ENCODE measurements at regions not wholly inside any gene's neighbourhood (a gene's known extent, or its start where the extent isn't known, plus 50 kb on each side); places are given as distances from the start of the nearest gene placed in this dataset.

DNA sequence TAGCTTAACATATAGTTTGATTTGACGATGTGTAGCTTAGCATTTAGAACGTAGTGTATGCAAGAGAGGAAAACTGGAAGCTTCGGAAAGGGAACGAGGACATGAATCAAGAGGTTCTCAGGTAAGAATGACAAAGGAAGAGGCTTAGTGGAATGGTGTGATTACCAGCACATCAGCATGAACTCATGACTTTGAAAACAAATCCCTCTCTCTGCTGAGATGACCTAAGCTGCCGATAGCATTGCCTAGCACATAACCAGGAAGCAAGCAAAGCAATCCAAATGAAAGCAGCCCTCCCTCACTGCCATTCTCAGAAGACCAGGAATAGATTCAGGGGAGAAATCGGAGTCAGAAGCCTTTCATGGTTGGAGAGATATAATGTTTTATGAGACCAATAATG is 51.3 kb upstream of the CCL1 start:
- DNase-seq: peak in 1 of 3 experiments; percentile 73

DNA sequence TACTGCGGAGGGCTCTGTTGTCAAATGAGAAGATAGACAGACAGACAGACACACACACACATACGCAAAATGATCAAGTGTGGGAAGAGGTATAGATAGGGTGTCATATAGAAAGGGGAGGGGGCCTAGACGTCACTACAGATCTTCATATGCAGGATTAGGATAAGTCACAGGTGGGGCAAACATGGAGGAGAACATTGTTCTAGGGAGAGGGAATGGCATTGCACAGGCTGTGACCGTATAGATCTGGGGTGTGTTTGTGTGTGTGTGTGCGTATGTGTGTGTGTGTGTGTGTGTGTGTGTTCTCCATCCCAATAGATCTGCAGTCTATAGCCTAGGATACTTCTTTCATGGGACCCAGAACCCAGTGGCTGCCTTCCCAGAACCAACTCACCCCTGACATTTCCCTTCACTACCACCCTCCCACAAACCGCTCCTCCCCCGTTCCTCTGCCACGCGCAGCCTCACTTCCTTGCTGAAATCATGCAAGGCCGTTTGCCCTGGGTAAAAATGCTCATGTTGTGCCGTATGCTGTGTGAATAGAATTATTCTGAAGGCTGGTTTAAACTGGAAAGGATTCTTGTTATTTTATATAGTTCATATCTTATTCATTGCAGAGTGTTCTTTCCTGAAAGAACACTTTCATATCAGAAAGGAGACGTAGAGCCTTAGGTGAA is 50.5 kb upstream of the CCL1 start:
- peak in 1 of 3 experiments; percentile 33 for DNase-seq

DNA sequence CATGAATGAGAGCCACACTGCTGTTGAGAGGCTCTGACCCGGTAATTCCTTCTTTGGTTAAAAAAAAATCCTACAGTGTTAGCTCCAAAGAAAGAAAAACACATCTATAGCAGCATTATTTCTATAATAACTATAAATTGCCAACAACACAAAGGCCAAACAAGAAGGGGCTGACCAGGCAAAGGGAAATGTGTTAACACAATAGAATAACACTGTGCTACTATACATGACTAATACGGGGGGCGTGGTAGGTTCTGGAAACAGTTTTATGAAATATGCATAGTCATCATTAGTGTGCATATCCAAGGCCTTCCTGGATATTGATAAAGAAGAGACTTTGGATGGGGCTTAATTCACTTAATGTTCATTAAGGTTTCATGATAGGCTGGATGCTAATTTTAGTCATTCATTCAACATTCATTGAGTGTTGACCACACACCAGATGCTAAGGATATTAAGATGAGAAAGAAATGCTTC is 50.0 kb upstream of the CCL1 start:
- no peak for DNase-seq
